Nephron progenitor cell (in vitro differentiated cells): ENCODE measurements at regions not wholly inside any gene's neighbourhood (a gene's known extent, or its start where the extent isn't known, plus 50 kb on each side); places are given as distances from the start of the nearest gene placed in this dataset.
"Not testable (repeated sequence)": the region's sequence is repeated elsewhere in the genome, so short reads cannot be mapped to it uniquely, and the experiment has no call there.

ENCODE experiments used
- DNase-seq: peaks from one replicate; pipeline ENCODE4 v3.0.0; 2021
- H3K27ac Mint-ChIP-seq: 2 replicates; pipeline ENCODE4 v1.8.0; 2021; ENCODE audit warnings: mild to moderate bottlenecking, moderate library complexity, mixed read lengths
- H3K27me3 Mint-ChIP-seq: 2 replicates; pipeline ENCODE4 v1.8.0; 2021; ENCODE audit warnings: mild to moderate bottlenecking, low read depth, mixed read lengths; ENCODE audit not compliant: poor library complexity
- H3K36me3 Mint-ChIP-seq: 2 replicates; pipeline ENCODE4 v1.8.0; 2021; ENCODE audit warnings: low read depth, mixed read lengths
- H3K4me1 Mint-ChIP-seq: 2 replicates; pipeline ENCODE4 v1.8.0; 2021; ENCODE audit warnings: mixed read lengths
- H3K4me3 Mint-ChIP-seq: 2 replicates; pipeline ENCODE4 v1.8.0; 2021; ENCODE audit warnings: mild to moderate bottlenecking, moderate library complexity, mixed read lengths
- H3K9me3 Mint-ChIP-seq: 2 replicates; pipeline ENCODE4 v1.8.0; 2021; ENCODE audit warnings: mild to moderate bottlenecking, moderate library complexity, mixed read lengths
- CTCF ChIP-seq: fragments of 200-600 bp; sonication (generic); IDR thresholded peaks from 2 replicates; pipeline ENCODE4 v1.5.0; 2021; ENCODE audit warnings: antibody characterized with exemption

- Mint-ChIP-seq H3K4me1 (no peaks in the 10 kb centered on the region), H3K9me3 (no peaks in the 10 kb centered on the region), H3K4me3 (no peak overlapping the region), H3K27ac (no peak overlapping the region), H3K27me3 (no peaks in the 10 kb centered on the region), H3K36me3 (no peaks in the 10 kb centered on the region)
- no peak for TF ChIP-seq CTCF
- no peak for DNase-seq
Observed at GRCh38 chr3:94647131-94647530, 584.3 kb downstream of the NSUN3 start.

DNA sequence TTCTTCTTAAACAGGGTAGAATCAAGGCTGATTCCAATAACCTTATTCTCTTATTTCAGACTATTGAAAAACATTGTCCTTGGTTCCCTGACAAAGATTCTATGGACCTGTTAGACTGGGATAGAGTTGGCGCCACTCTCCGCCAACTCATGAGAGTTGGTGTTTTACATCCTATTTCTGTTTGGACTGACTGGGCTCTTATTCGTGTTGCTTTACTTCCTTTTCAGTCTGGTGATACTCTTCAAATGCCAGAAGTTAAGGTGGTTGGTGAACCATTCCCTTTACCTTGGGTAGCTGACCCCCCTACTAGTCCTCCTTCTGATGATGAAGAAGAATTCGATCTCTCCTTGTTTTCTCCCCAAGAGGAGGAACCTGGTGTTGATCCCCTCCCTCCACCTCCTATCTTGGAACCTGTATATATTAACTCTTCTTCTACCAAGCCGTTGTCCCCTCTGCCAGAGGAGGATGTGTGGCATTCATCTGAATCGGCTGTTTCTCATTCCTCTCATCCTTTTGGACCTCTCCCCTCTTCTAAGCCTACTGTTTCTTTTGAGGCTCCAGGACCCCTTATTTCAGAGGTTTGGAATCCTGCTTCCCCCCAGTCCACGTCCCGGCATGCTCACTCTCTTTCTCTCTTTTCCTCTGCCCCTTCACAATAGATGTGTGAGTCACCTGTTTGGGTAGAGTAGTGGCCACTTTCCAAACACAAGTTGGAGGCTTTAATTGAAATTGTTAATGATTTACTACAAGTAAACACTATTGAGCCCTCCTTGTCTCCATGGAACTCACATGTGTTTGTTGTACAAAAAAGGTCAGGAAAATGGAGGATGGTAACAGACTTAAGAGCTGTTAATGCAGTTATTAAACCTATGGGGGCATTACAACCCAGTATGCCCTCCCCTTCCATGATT, 585.7 kb downstream of the NSUN3 start:
- not testable (repeated sequence) for H3K9me3 Mint-ChIP-seq, DNase-seq, H3K27ac Mint-ChIP-seq, H3K4me1 Mint-ChIP-seq, H3K27me3 Mint-ChIP-seq, H3K4me3 Mint-ChIP-seq, H3K36me3 Mint-ChIP-seq

GRCh38 chr3:94654096-94654495, 591.2 kb downstream of the NSUN3 start:
- no peak overlapping the region for H3K4me3 Mint-ChIP-seq
- H3K4me1 Mint-ChIP-seq: no peaks in the 10 kb centered on the region
- H3K36me3 Mint-ChIP-seq: no peaks in the 10 kb centered on the region
- TF ChIP-seq CTCF: no peak
- DNase-seq: no peak
- no peaks in the 10 kb centered on the region for H3K27me3 Mint-ChIP-seq
- no peaks in the 10 kb centered on the region for H3K9me3 Mint-ChIP-seq
- H3K27ac Mint-ChIP-seq: no peak overlapping the region

DNA sequence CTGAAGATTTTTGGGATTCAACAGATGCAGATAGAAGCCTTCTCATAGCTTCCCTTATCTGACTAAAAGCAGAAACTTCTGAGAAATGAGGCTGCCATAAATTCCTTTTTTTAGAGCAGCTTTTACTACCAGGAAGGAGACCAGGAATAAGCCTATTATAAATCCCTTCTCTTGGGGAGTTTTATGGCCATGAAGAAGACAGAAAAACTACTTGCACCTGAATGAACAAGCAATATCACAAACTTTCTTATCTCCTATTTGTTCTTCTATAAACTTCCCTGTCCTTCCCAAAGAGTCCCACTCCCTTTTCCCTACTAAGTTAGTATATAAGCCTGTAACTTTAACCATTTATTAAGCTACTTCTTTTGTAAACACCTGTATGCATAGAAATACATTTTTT, 603.1 kb downstream of the NSUN3 start:
- no peak overlapping the region for H3K4me3 Mint-ChIP-seq
- H3K27ac Mint-ChIP-seq: no peak overlapping the region
- H3K27me3 Mint-ChIP-seq: peaks cover 2% of the 10 kb centered on the region
- no peak for TF ChIP-seq CTCF
- no peak for DNase-seq
- H3K4me1 Mint-ChIP-seq: no peaks in the 10 kb centered on the region
- H3K36me3 Mint-ChIP-seq: no peaks in the 10 kb centered on the region
- no peaks in the 10 kb centered on the region for H3K9me3 Mint-ChIP-seq

DNA sequence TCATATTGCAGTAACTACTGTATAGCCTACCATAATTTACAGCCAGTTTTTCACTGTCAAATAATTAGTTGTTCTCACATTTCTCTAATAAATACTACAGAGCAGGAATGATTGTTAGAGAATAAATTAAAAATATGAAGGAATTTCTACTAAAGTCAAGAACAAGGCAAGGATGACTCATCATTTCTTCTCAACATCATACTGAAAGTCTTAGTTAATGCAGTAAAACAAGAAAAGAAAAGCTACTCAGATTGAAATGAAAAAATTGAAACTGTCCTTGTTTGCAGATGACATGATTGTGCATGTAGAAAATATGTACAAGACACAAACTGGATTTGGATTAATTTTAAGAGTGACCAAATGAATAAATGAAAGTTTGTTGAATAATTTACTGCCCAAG, 608.2 kb downstream of the NSUN3 start:
- Mint-ChIP-seq H3K27me3 (peaks cover 2% of the 10 kb centered on the region), H3K4me3 (no peak overlapping the region), H3K9me3 (no peaks in the 10 kb centered on the region), H3K36me3 (no peaks in the 10 kb centered on the region), H3K4me1 (peaks cover 11% of the 10 kb centered on the region), H3K27ac (no peak overlapping the region)
- DNase-seq: no peak
- no peak for TF ChIP-seq CTCF

GRCh38 chr3:94673876-94674275, 611.0 kb downstream of the NSUN3 start:
- H3K4me1 Mint-ChIP-seq: peaks cover 11% of the 10 kb centered on the region
- no peaks in the 10 kb centered on the region for H3K36me3 Mint-ChIP-seq
- no peak overlapping the region for H3K4me3 Mint-ChIP-seq
- no peak overlapping the region for H3K27ac Mint-ChIP-seq
- peaks cover 18% of the 10 kb centered on the region for H3K9me3 Mint-ChIP-seq
- DNase-seq: no peak
- TF ChIP-seq CTCF: no peak
- H3K27me3 Mint-ChIP-seq: no peaks in the 10 kb centered on the region
